Nephron (organoid): ENCODE measurements at regions not wholly inside any gene's neighbourhood (a gene's known extent, or its start where the extent isn't known, plus 50 kb on each side); places are given as distances from the start of the nearest gene placed in this dataset.
"Not testable (repeated sequence)": the region's sequence is repeated elsewhere in the genome, so short reads cannot be mapped to it uniquely, and the experiment has no call there.

ENCODE experiments used
- H3K27ac Mint-ChIP-seq, 3 experiments: 2 replicates each; pipeline ENCODE4 v1.8.0; 2020; ENCODE audit warnings: mixed read lengths in 3 of 3, mild to moderate bottlenecking in 2 of 3, moderate library complexity in 1 of 3
- H3K27me3 Mint-ChIP-seq: 2 replicates; pipeline ENCODE4 v1.8.0; 2021; ENCODE audit warnings: low read depth, mild to moderate bottlenecking, moderate library complexity, mixed read lengths
- H3K36me3 Mint-ChIP-seq: 2 replicates; pipeline ENCODE4 v1.8.0; 2020; ENCODE audit warnings: low read depth, mixed read lengths
- H3K4me1 Mint-ChIP-seq: 2 replicates; pipeline ENCODE4 v1.8.0; 2020; ENCODE audit warnings: mixed read lengths
- H3K4me3 Mint-ChIP-seq, 3 experiments: 2 replicates each; pipeline ENCODE4 v1.8.0; 2020; ENCODE audit warnings: mild to moderate bottlenecking in 3 of 3, mixed read lengths in 3 of 3, moderate library complexity in 2 of 3
- H3K9me3 Mint-ChIP-seq: 2 replicates; pipeline ENCODE4 v1.8.0; 2020; ENCODE audit warnings: mixed read lengths
- TF ChIP-seq, protein P1 (sequence below), 3 experiments: fragments of 200-600 bp; sonication (generic); IDR thresholded peaks; one replicate each; pipeline ENCODE4 v1.5.0; 2021; ENCODE audit warnings: antibody characterized with exemption in 3 of 3; ENCODE audit not compliant: unreplicated experiment in 3 of 3

DNA sequence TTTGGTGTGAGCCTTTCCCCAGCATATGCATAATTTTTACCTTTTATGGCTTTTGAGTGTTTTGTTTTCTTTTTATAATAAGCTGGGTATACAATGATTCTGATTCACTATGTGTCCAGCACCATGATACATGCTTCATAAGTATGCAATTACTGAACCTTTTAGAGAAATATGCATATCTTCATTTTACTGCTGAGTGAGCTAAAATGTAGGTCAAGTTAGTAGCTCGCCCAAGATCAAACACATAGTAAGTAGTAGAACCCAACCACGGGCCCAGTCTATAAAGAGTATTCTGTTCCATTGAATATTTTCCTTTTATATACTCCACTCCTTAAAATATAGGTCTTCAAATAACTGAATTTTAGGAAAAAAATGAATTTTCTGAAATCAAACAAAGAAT is 362.4 kb upstream of the HTR2C start:
- no peak overlapping the region for H3K27ac Mint-ChIP-seq
- no peaks in the 10 kb centered on the region for H3K36me3 Mint-ChIP-seq
- H3K9me3 Mint-ChIP-seq: no peaks in the 10 kb centered on the region
- H3K27me3 Mint-ChIP-seq: no peaks in the 10 kb centered on the region
- H3K4me3 Mint-ChIP-seq: no peak overlapping the region
- H3K4me1 Mint-ChIP-seq: no peaks in the 10 kb centered on the region
- TF ChIP-seq, protein P1, sequence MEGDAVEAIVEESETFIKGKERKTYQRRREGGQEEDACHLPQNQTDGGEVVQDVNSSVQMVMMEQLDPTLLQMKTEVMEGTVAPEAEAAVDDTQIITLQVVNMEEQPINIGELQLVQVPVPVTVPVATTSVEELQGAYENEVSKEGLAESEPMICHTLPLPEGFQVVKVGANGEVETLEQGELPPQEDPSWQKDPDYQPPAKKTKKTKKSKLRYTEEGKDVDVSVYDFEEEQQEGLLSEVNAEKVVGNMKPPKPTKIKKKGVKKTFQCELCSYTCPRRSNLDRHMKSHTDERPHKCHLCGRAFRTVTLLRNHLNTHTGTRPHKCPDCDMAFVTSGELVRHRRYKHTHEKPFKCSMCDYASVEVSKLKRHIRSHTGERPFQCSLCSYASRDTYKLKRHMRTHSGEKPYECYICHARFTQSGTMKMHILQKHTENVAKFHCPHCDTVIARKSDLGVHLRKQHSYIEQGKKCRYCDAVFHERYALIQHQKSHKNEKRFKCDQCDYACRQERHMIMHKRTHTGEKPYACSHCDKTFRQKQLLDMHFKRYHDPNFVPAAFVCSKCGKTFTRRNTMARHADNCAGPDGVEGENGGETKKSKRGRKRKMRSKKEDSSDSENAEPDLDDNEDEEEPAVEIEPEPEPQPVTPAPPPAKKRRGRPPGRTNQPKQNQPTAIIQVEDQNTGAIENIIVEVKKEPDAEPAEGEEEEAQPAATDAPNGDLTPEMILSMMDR (IDR thresholded peaks at IDR 0.05; ENCODE audit: unreplicated experiment in 3 of 3): no peak

DNA sequence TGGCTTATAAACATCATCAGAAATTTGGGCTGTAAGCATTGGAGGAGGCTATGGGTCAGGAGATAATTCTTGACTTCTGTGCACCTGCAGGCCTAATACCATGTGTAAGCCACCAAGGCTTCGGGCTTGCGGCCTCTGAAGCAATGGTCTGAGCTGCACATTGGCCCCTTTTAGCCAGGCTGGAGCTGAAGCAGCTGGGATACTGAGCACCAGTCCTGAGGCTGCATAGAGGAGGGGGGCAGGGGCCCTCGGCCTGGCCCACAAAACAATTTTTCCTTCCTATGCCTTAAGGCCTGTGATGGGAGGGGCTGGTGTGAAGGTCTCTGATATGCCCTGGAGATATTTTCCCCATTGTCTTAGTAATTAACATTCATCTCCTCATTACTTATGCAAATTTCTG is 373.0 kb upstream of the HTR2C start:
- H3K9me3 Mint-ChIP-seq: no peaks in the 10 kb centered on the region
- peaks cover 3% of the 10 kb centered on the region for H3K27me3 Mint-ChIP-seq
- TF ChIP-seq, protein P1 (IDR thresholded peaks at IDR 0.05; ENCODE audit: unreplicated experiment in 3 of 3): no peak
- H3K4me3 Mint-ChIP-seq: no peak overlapping the region
- no peaks in the 10 kb centered on the region for H3K4me1 Mint-ChIP-seq
- no peak overlapping the region for H3K27ac Mint-ChIP-seq
- H3K36me3 Mint-ChIP-seq: no peaks in the 10 kb centered on the region

DNA sequence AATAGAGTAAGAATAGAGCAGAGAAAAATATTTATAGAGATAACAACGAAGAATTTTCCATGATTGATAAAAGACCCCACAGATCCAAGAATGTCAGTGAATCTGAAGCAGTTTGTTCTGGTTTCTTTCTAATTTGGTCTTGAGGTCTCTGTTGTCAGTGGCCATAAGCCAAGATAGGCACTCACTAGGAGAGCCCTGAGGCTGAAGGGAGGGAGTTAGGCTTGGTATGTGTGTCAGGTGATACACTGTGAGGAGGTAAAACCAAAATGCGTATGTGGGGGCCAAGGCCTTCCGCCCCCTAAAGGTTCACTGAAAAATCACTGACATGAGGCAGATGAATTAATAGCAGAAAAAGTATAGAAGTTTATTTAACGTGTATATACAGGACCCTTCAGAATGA is 382.3 kb upstream of the HTR2C start:
- TF ChIP-seq, protein P1 (IDR thresholded peaks at IDR 0.05; ENCODE audit: unreplicated experiment in 3 of 3): no peak
- no peaks in the 10 kb centered on the region for H3K36me3 Mint-ChIP-seq
- no peak overlapping the region for H3K4me3 Mint-ChIP-seq
- H3K27ac Mint-ChIP-seq: no peak overlapping the region
- H3K4me1 Mint-ChIP-seq: no peaks in the 10 kb centered on the region
- H3K27me3 Mint-ChIP-seq: no peaks in the 10 kb centered on the region
- H3K9me3 Mint-ChIP-seq: peaks cover 4% of the 10 kb centered on the region

- H3K9me3 Mint-ChIP-seq: peaks cover 19% of the 10 kb centered on the region
- H3K4me3 Mint-ChIP-seq: no peak overlapping the region
- no peaks in the 10 kb centered on the region for H3K36me3 Mint-ChIP-seq
- TF ChIP-seq, protein P1 (IDR thresholded peaks at IDR 0.05; ENCODE audit: unreplicated experiment in 3 of 3): no peak
- H3K27me3 Mint-ChIP-seq: no peaks in the 10 kb centered on the region
- no peaks in the 10 kb centered on the region for H3K4me1 Mint-ChIP-seq
- H3K27ac Mint-ChIP-seq: no peak overlapping the region
These were observed 402.7 kb upstream of the HTR2C start for GRCh38 chrX:114181195-114181594.

DNA sequence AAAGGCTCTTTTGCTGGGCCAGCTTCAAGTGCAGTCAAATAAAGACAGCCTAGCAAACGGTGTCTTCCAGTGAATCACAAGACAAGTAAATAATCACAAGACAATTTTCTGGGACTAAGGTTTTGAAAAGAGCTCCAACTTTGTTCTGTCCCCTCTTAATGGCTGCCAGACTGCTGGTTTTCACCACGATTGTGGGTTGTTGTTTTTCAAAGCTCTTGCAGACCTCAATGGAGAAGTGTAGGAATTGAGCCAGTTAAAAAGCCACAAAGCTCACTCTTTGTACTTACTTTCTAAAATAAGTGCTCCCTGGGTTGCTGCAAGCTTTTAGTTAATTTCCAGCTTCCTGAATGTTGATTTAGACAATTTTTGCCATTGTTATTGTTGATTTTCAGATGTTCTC is 405.8 kb upstream of the HTR2C start:
- H3K27me3 Mint-ChIP-seq: no peaks in the 10 kb centered on the region
- TF ChIP-seq, protein P1 (IDR thresholded peaks at IDR 0.05; ENCODE audit: unreplicated experiment in 3 of 3): no peak
- H3K27ac Mint-ChIP-seq: no peak overlapping the region
- no peaks in the 10 kb centered on the region for H3K36me3 Mint-ChIP-seq
- no peak overlapping the region for H3K4me3 Mint-ChIP-seq
- no peaks in the 10 kb centered on the region for H3K4me1 Mint-ChIP-seq
- peaks cover 6% of the 10 kb centered on the region for H3K9me3 Mint-ChIP-seq

GRCh38 chrX:114167276-114167675 is 416.6 kb upstream of the HTR2C start:
- not testable (repeated sequence) for H3K4me3 Mint-ChIP-seq, H3K4me1 Mint-ChIP-seq, H3K36me3 Mint-ChIP-seq, H3K27ac Mint-ChIP-seq, H3K27me3 Mint-ChIP-seq
- peaks cover 16% of the 10 kb centered on the region for H3K9me3 Mint-ChIP-seq
